Stimulated activated CD4-positive, alpha-beta T cell treated with anti-CD3 and anti-CD28 coated beads, Interleukin-1b, Interleukin-23, amount 100 ng/mL, for 1 hour (primary cell): ENCODE measurements at regions not wholly inside any gene's neighbourhood (a gene's known extent, or its start where the extent isn't known, plus 50 kb on each side); places are given as distances from the start of the nearest gene placed in this dataset.

Experiments
- DNase-seq, 2 donors: peaks; one replicate each; pipeline ENCODE4 v3.0.0-alpha.2; 2020; ENCODE audit warnings: low read depth in 2 of 2

- DNase-seq = no peak
Measured at GRCh38 chr6:165721356-165721755, 58.3 kb upstream of the PDE10A start.

- DNase-seq = no peak
Measured at GRCh38 chr6:165718491-165718891, 55.5 kb upstream of the PDE10A start.

- DNase-seq = no peak
Measured at GRCh38 chr6:165717732-165718465, 54.9 kb upstream of the PDE10A start.

- no peak for DNase-seq
Measured at GRCh38 chr6:165716886-165717285, 53.8 kb upstream of the PDE10A start.

GRCh38 chr6:165715428-165715827 lies 52.4 kb upstream of the PDE10A start:
- no peak for DNase-seq

GRCh38 chr6:165714907-165715306 lies 51.9 kb upstream of the PDE10A start:
- no peak for DNase-seq

- DNase-seq = no peak
Measured at GRCh38 chr6:165713845-165714466, 50.9 kb upstream of the PDE10A start.
